MM.1S (cell line): ENCODE measurements at regions not wholly inside any gene's neighbourhood (a gene's known extent, or its start where the extent isn't known, plus 50 kb on each side); places are given as distances from the start of the nearest gene placed in this dataset.

ENCODE experiments used
- DNase-seq: peaks from one replicate; pipeline ENCODE4 v3.0.0-alpha.2; 2015
- H2AFZ ChIP-seq: fragments of 300-600 bp; sonication (generic); 2 replicates; pipeline ENCODE4 v1.6.0; 2016; ENCODE audit warnings: antibody characterized with exemption, low read length
- H3F3A ChIP-seq: fragments of 300-600 bp; sonication (generic); 2 replicates; pipeline ENCODE4 v1.6.1; 2016; ENCODE audit warnings: mild to moderate bottlenecking, antibody characterized with exemption, low read length, moderate library complexity, mixed read lengths; ENCODE audit not compliant: insufficient read depth
- H3K27ac ChIP-seq: fragments of 300-600 bp; sonication (generic); 2 replicates; pipeline ENCODE4 v1.5.1; 2016; ENCODE audit warnings: mild to moderate bottlenecking, low read length
- H3K27me3 ChIP-seq: fragments of 300-600 bp; sonication (generic); replicated peaks from 2 replicates; pipeline ENCODE4 v1.6.0; 2016; ENCODE audit warnings: low read length; ENCODE audit not compliant: insufficient read depth
- H3K36me3 ChIP-seq: fragments of 300-600 bp; sonication (generic); replicated peaks from 2 replicates; pipeline ENCODE4 v1.6.1; 2016; ENCODE audit warnings: mild to moderate bottlenecking, low read length, mixed read lengths; ENCODE audit not compliant: insufficient read depth
- H3K4me1 ChIP-seq: fragments of 300-600 bp; sonication (generic); 2 replicates; pipeline ENCODE4 v1.6.1; 2016; ENCODE audit warnings: low read length, mixed read lengths
- H3K4me2 ChIP-seq: fragments of 300-600 bp; sonication (generic); 2 replicates; pipeline ENCODE4 v1.6.0; 2016; ENCODE audit warnings: low read depth, low read length
- H3K4me3 ChIP-seq: fragments of 300-600 bp; sonication (generic); 2 replicates; pipeline ENCODE4 v1.5.1; 2016; ENCODE audit warnings: low read length, mixed read lengths
- H3K79me2 ChIP-seq: fragments of 300-600 bp; sonication (generic); 2 replicates; pipeline ENCODE4 v1.6.1; 2016; ENCODE audit warnings: mixed run types, low read length, mixed read lengths
- H3K9ac ChIP-seq: fragments of 300-600 bp; sonication (generic); 2 replicates; pipeline ENCODE4 v1.6.1; 2016; ENCODE audit warnings: low read length, mixed read lengths
- H3K9me2 ChIP-seq: fragments of 300-600 bp; sonication (generic); replicated peaks from 2 replicates; pipeline ENCODE4 v1.6.1; 2016; ENCODE audit warnings: mild to moderate bottlenecking, low read length, mixed read lengths; ENCODE audit not compliant: insufficient read depth
- H3K9me3 ChIP-seq: fragments of 300-600 bp; sonication (generic); replicated peaks from 2 replicates; pipeline ENCODE4 v1.6.1; 2016; ENCODE audit warnings: mild to moderate bottlenecking, low read length, mixed read lengths; ENCODE audit not compliant: insufficient read depth
- H4K20me1 ChIP-seq: fragments of 300-600 bp; sonication (generic); 2 replicates; pipeline ENCODE4 v1.6.1; 2016; ENCODE audit warnings: mild to moderate bottlenecking, low read length, moderate library complexity, mixed read lengths; ENCODE audit not compliant: insufficient read depth
- EZH2 ChIP-seq: fragments of 300-600 bp; sonication (generic); optimal IDR thresholded peaks from 2 replicates; pipeline ENCODE3; 2017; ENCODE audit warnings: low read depth, mild to moderate bottlenecking, antibody characterized with exemption, low read length, mixed read lengths
- EZH2phosphoT487 ChIP-seq: fragments of 300-600 bp; sonication (generic); IDR thresholded peaks from 2 replicates; pipeline ENCODE4 v1.6.1; 2018; ENCODE audit warnings: antibody characterized with exemption, low read length
- TF ChIP-seq, protein P1 (sequence below): fragments of 300-600 bp; sonication (generic); IDR thresholded peaks from 2 replicates; pipeline ENCODE4 v1.5.1; 2016; ENCODE audit warnings: antibody characterized with exemption, low read length, mixed read lengths

DNA sequence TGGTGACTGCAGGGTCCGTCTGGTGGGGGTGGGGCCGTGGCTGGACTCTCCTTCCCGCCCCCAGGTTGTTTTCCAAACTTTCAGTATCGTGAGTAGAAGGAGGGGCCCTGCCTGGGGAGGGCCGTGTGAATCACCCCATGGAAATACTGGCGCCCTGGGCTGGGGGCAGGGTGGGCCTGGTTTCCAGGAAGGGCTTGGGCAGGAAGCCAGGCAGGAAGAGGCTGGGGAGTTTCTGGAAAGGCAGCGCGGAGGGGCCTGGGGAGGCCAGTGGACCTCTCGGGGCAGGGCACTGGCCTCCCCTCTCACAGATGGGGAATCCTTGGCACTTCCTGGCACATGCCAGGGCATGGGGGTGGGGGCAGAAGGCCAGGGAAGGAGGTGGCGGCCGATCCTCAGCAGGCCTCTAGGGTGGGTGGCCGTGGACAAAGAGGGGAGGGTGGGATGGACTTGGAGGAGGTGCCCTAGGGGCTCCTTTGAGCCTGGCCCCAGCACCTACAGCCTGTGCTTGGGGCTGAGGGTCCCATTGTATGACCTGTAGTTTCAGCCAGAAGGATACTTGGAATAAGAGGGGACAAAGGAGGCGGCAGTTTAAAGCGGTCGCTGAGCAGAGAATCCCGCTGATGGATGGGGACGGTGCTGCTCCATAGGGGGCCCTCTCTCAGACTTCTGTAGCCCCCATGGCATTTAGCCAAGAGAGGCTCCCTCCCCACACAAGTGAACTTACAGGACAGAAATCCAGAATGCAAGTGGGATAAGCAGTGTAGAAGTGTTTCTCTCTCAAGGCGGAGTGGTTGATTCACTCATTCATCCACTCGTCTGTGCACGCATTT lies 56.5 kb upstream of the GATA2 start:
- Histone ChIP-seq H3K79me2 (no peaks in the 10 kb centered on the region), H3K4me2 (no peak overlapping the region), H3K9me3 (no peaks in the 10 kb centered on the region), H4K20me1 (no peaks in the 10 kb centered on the region), H3K36me3 (no peaks in the 10 kb centered on the region), H3K4me3 (no peak overlapping the region), H3K9me2 (no peaks in the 10 kb centered on the region), H3K27ac (no peak overlapping the region), H3K27me3 (peaks cover 28% of the 10 kb centered on the region), H3K4me1 (no peaks in the 10 kb centered on the region), H3F3A (no peaks in the 10 kb centered on the region), H2AFZ (no peak overlapping the region), H3K9ac (no peak overlapping the region)
- DNase-seq, result no peak
- TF ChIP-seq EZH2, result no peak
- TF ChIP-seq, protein P1, sequence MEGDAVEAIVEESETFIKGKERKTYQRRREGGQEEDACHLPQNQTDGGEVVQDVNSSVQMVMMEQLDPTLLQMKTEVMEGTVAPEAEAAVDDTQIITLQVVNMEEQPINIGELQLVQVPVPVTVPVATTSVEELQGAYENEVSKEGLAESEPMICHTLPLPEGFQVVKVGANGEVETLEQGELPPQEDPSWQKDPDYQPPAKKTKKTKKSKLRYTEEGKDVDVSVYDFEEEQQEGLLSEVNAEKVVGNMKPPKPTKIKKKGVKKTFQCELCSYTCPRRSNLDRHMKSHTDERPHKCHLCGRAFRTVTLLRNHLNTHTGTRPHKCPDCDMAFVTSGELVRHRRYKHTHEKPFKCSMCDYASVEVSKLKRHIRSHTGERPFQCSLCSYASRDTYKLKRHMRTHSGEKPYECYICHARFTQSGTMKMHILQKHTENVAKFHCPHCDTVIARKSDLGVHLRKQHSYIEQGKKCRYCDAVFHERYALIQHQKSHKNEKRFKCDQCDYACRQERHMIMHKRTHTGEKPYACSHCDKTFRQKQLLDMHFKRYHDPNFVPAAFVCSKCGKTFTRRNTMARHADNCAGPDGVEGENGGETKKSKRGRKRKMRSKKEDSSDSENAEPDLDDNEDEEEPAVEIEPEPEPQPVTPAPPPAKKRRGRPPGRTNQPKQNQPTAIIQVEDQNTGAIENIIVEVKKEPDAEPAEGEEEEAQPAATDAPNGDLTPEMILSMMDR, result no peak
- no peak for TF ChIP-seq EZH2phosphoT487

DNA sequence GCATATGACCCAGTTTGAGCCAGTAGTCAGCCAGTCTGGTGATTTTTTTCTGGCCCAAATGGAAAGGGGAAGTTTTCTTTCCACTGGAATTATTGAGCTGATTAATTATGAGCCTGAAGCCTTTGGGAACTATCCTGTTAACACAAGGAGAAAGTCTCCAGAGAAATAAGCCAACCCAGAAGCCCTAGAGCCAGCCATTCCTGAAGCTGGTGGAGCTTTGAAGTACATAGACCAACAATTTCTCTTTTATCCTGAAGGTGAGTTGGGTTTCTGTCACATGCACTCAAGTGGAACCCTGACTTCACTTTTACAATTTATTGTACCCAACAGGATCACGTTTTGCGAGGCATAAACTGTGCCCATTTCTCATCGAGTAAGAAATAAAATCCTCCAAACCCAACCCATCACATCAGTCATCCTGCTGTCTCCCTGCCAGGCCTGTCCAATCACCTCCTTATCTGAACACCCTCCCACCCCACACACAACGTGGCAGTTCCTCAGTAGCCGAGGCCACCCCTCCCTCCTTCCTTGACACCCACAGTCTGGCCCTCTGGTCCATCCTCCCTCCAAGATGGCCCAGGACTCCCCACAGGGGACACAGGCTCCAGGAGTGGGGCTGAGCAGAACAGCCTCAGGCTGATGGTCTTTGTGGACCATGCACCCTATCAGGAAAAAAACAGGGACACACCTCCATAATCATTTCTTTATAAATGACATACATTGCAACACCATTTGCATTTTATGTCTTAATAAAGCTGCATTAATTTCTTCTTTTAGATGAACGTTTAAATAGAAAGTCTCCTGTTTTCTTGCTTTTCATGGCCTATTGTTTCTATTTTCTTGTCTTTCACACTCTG lies 55.7 kb upstream of the GATA2 start:
- no peaks in the 10 kb centered on the region for H3K9me3 ChIP-seq
- H3K79me2 ChIP-seq, result no peaks in the 10 kb centered on the region
- H3K27me3 ChIP-seq, result peaks cover 19% of the 10 kb centered on the region
- H3K4me2 ChIP-seq, result no peak overlapping the region
- H3K27ac ChIP-seq, result no peak overlapping the region
- H4K20me1 ChIP-seq, result no peaks in the 10 kb centered on the region
- H3F3A ChIP-seq, result no peaks in the 10 kb centered on the region
- TF ChIP-seq EZH2, result no peak
- TF ChIP-seq, protein P1, result no peak
- TF ChIP-seq EZH2phosphoT487, result no peak
- no peak overlapping the region for H2AFZ ChIP-seq
- no peaks in the 10 kb centered on the region for H3K9me2 ChIP-seq
- no peaks in the 10 kb centered on the region for H3K4me1 ChIP-seq
- H3K9ac ChIP-seq, result no peak overlapping the region
- H3K4me3 ChIP-seq, result no peak overlapping the region
- DNase-seq, result no peak
- no peaks in the 10 kb centered on the region for H3K36me3 ChIP-seq

DNA sequence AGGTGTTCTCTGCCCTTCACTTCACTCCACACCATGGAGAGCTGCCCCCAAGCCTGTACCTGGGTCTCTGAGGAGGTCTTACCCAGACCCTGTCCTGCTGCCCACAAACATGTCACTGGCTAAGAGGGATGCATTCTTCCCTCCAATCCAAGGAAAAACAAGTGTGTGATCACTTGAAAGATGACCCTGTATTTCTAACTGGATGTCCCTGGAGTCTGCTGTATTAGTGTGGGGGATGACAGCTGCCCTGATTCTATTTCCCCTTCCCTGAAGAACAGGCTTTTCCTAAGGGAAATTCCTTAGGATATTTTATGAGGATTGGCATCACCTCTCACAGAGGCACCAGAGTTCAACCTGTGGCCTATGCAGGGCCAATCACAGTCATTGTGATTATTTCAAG lies 55.0 kb upstream of the GATA2 start:
- Histone ChIP-seq H3K79me2 (no peaks in the 10 kb centered on the region), H3F3A (no peaks in the 10 kb centered on the region), H3K4me3 (no peak overlapping the region), H3K27me3 (peaks cover 15% of the 10 kb centered on the region), H2AFZ (no peak overlapping the region), H3K4me1 (no peaks in the 10 kb centered on the region), H3K27ac (no peak overlapping the region), H3K9me2 (no peaks in the 10 kb centered on the region), H4K20me1 (no peaks in the 10 kb centered on the region), H3K9me3 (no peaks in the 10 kb centered on the region), H3K36me3 (no peaks in the 10 kb centered on the region), H3K4me2 (no peak overlapping the region), H3K9ac (no peak overlapping the region)
- no peak for DNase-seq
- TF ChIP-seq, protein P1, result no peak
- no peak for TF ChIP-seq EZH2
- no peak for TF ChIP-seq EZH2phosphoT487
